MCF 10A (cell line): ENCODE measurements at regions not wholly inside any gene's neighbourhood (a gene's known extent, or its start where the extent isn't known, plus 50 kb on each side); places are given as distances from the start of the nearest gene placed in this dataset.
A peak's percentile ranks its signal among the peaks of the same experiment; 100 is the strongest.

Experiments used
- BruUV-seq: library from RNA; stranded (reverse); fragments of 400-500 nt; replicated peaks from 2 replicates; lab custom pipeline; 2021; lab: Mats Ljungman, UMichigan
- CTCF ChIA-PET: fragments of 300-600 bp; sonication (Branson Sonifier 250); formaldehyde crosslinking; extraction: SDS; loops from one replicate; lab custom pipeline; 2021; ENCODE audit warnings: antibody characterized with exemption, inconsistent platforms; lab: Yijun Ruan, JAX
- POLR2A ChIA-PET: fragments of 300-600, 350-650 bp; sonication (Branson Sonifier 250); formaldehyde crosslinking; extraction: SDS; loops from one replicate; lab custom pipeline; 2020; ENCODE audit warnings: antibody characterized with exemption, inconsistent platforms; lab: Yijun Ruan, JAX
- DNase-seq: peaks from one replicate; pipeline ENCODE4 v3.0.0-alpha.2; 2018; ENCODE audit not compliant: unreplicated experiment
- H3K27ac Mint-ChIP-seq: one replicate; pipeline ENCODE4 v1.8.0; 2022; ENCODE audit warnings: mild to moderate bottlenecking, low read depth, mixed read lengths; ENCODE audit not compliant: unreplicated experiment
- H3K27me3 Mint-ChIP-seq: one replicate; pipeline ENCODE4 v1.8.0; 2022; ENCODE audit warnings: mixed read lengths; ENCODE audit not compliant: insufficient read depth, unreplicated experiment
- H3K36me3 Mint-ChIP-seq: one replicate; pipeline ENCODE4 v1.8.0; 2022; ENCODE audit warnings: mild to moderate bottlenecking, moderate library complexity, mixed read lengths; ENCODE audit not compliant: insufficient read depth, unreplicated experiment
- H3K4me1 Mint-ChIP-seq: one replicate; pipeline ENCODE4 v1.8.0; 2022; ENCODE audit warnings: mixed read lengths; ENCODE audit not compliant: insufficient read depth, unreplicated experiment
- H3K4me3 Mint-ChIP-seq: one replicate; pipeline ENCODE4 v1.8.0; 2022; ENCODE audit warnings: mild to moderate bottlenecking, moderate library complexity, mixed read lengths; ENCODE audit not compliant: unreplicated experiment
- H3K9me3 Mint-ChIP-seq: one replicate; pipeline ENCODE4 v1.8.0; 2022; ENCODE audit warnings: mixed read lengths; ENCODE audit not compliant: unreplicated experiment
- CTCF ChIP-seq: fragments of 200-600 bp; IDR thresholded peaks from one replicate; pipeline ENCODE4 v1.8.0; 2022; ENCODE audit warnings: antibody characterized with exemption, mild to moderate bottlenecking; ENCODE audit not compliant: unreplicated experiment
- intact Hi-C: fragments of 100-400 bp; cut with micrococcal nuclease; formaldehyde crosslinking; loops from 2 replicates; pipeline ENCODE4 v1.14.1; 2022

GRCh38 chrX:44708470-44708869, 135.4 kb upstream of the DUSP21 start:
- no peak for DNase-seq
- no peak for TF ChIP-seq CTCF
- Mint-ChIP-seq H3K27me3 (peaks cover 12% of the 10 kb centered on the region), H3K4me3 (no peak overlapping the region), H3K36me3 (no peaks in the 10 kb centered on the region), H3K27ac (no peak overlapping the region), H3K4me1 (no peaks in the 10 kb centered on the region), H3K9me3 (no peaks in the 10 kb centered on the region)
- intact Hi-C loops: no loop called here
- BruUV-seq: no TSS peak
- ChIA-PET POLR2A (no interaction called here), CTCF (no interaction called here)

GRCh38 chrX:44705817-44706551, 137.8 kb upstream of the DUSP21 start:
- no peaks in the 10 kb centered on the region for H3K4me1 Mint-ChIP-seq
- H3K9me3 Mint-ChIP-seq: no peaks in the 10 kb centered on the region
- ChIA-PET POLR2A (interaction anchor here (0.6 to 0.7 kb wide), 2 partner anchors 129 to 691 kb away, joined by 3 to 4 read pairs; no protein-coding TSS in a partner anchor), CTCF (interaction anchor here (0.6 kb wide), 1 partner anchor 201 kb away, joined by 3 read pairs; no protein-coding TSS in a partner anchor)
- H3K36me3 Mint-ChIP-seq: no peaks in the 10 kb centered on the region
- BruUV-seq: no TSS peak
- intact Hi-C loops: no loop called here
- DNase-seq: no peak
- H3K27me3 Mint-ChIP-seq: no peaks in the 10 kb centered on the region
- H3K27ac Mint-ChIP-seq: no peak overlapping the region
- no peak overlapping the region for H3K4me3 Mint-ChIP-seq
- TF ChIP-seq CTCF: no peak

GRCh38 chrX:44698357-44698756, 145.5 kb upstream of the DUSP21 start:
- Mint-ChIP-seq H3K4me1 (no peaks in the 10 kb centered on the region), H3K4me3 (no peak overlapping the region), H3K27me3 (peaks cover 24% of the 10 kb centered on the region), H3K27ac (no peak overlapping the region), H3K36me3 (no peaks in the 10 kb centered on the region), H3K9me3 (no peaks in the 10 kb centered on the region)
- BruUV-seq: no TSS peak
- peak; percentile 4 for DNase-seq
- ChIA-PET CTCF (no interaction called here), POLR2A (interaction anchor here (0.7 kb wide), 1 partner anchor 175 kb away, joined by 3 read pairs; the partner anchor contains the start of gene KDM6A)
- TF ChIP-seq CTCF: no peak
- intact Hi-C loops: no loop called here

GRCh38 chrX:44693255-44693654, 150.6 kb upstream of the DUSP21 start:
- TF ChIP-seq CTCF: no peak
- no peak for DNase-seq
- CTCF ChIA-PET: interaction anchor here (0.6 kb wide), 1 partner anchor 190 kb away, joined by 3 read pairs; no protein-coding TSS in a partner anchor
- Mint-ChIP-seq H3K36me3 (no peaks in the 10 kb centered on the region), H3K27me3 (peaks cover 48% of the 10 kb centered on the region), H3K9me3 (no peaks in the 10 kb centered on the region), H3K27ac (no peak overlapping the region), H3K4me1 (no peaks in the 10 kb centered on the region), H3K4me3 (no peak overlapping the region)
- POLR2A ChIA-PET: interaction anchor here (0.6 kb wide), 1 partner anchor 87 kb away, joined by 3 read pairs; no protein-coding TSS in a partner anchor
- intact Hi-C loops: no loop called here
- no TSS peak for BruUV-seq
